Astrocyte (in vitro differentiated cells and primary cell): ENCODE measurements at regions not wholly inside any gene's neighbourhood (a gene's known extent, or its start where the extent isn't known, plus 50 kb on each side); places are given as distances from the start of the nearest gene placed in this dataset.

Experiments used
- EZH2 ChIP-seq: IDR thresholded peaks from 2 replicates; pipeline ENCODE4 v1.6.1; 2012; ENCODE audit warnings: mild to moderate bottlenecking, low read length, inconsistent platforms; ENCODE audit not compliant: insufficient read depth
- TF ChIP-seq, protein P1 (sequence below): IDR thresholded peaks from 2 replicates; pipeline ENCODE4 v1.5.1; 2011; ENCODE audit warnings: low read depth, mild to moderate bottlenecking, inconsistent platforms, low read length, moderate library complexity; ENCODE audit not compliant: insufficient read depth

- TF ChIP-seq, protein P1, sequence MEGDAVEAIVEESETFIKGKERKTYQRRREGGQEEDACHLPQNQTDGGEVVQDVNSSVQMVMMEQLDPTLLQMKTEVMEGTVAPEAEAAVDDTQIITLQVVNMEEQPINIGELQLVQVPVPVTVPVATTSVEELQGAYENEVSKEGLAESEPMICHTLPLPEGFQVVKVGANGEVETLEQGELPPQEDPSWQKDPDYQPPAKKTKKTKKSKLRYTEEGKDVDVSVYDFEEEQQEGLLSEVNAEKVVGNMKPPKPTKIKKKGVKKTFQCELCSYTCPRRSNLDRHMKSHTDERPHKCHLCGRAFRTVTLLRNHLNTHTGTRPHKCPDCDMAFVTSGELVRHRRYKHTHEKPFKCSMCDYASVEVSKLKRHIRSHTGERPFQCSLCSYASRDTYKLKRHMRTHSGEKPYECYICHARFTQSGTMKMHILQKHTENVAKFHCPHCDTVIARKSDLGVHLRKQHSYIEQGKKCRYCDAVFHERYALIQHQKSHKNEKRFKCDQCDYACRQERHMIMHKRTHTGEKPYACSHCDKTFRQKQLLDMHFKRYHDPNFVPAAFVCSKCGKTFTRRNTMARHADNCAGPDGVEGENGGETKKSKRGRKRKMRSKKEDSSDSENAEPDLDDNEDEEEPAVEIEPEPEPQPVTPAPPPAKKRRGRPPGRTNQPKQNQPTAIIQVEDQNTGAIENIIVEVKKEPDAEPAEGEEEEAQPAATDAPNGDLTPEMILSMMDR: peak; percentile 48
- no peak for TF ChIP-seq EZH2
Measured at GRCh38 chr2:172172513-172173173, 69.9 kb upstream of the DLX2 start.
